ENCODE measurements at regions not wholly inside any gene's neighbourhood (a gene's known extent, or its start where the extent isn't known, plus 50 kb on each side); places are given as distances from the start of the nearest gene placed in this dataset.

- TF ChIP-seq MAFK (IDR thresholded peaks at IDR 0.05; ENCODE audit: low read depth, low read length) (no peak), TEAD4 (IDR thresholded peaks at IDR 0.05; ENCODE audit: low read depth, low read length) (peak; percentile 51; the same call in 1 of the 2 replicates), YY1 (IDR thresholded peaks at IDR 0.05; ENCODE audit: low read depth, low read length) (no peak), SP1 (IDR thresholded peaks at IDR 0.05; ENCODE audit: low read depth, low read length) (no peak), TAF7 (optimal IDR thresholded peaks at IDR 0.05; ENCODE audit: borderline replicate concordance, low read depth, low read length) (no peak), CTCF (IDR thresholded peaks at IDR 0.05; ENCODE audit: control extremely low read depth in 1 of 3, insufficient read depth in 1 of 3, low read depth in 1 of 3, low read length in 3 of 3) (no peak)
Observed at GRCh38 chr3:56929809-56930615, 128.3 kb upstream of the ARHGEF3 start.
